ENCODE measurements at regions not wholly inside any gene's neighbourhood (a gene's known extent, or its start where the extent isn't known, plus 50 kb on each side); places are given as distances from the start of the nearest gene placed in this dataset.

- ChIA-PET CTCF (interaction anchor here (1.6 kb wide), 1 partner anchor 69 kb away, joined by 3 read pairs; no protein-coding TSS in a partner anchor), POLR2A (ENCODE audit: low non-redundant PET) (no interaction called here)
- Histone ChIP-seq H3K36me3 (ENCODE audit: insufficient read depth, low read length, poor library complexity, severe bottlenecking) (no peaks in the 10 kb centered on the region), H3K27ac (ENCODE audit: low read depth, low read length, poor library complexity, severe bottlenecking) (no peak overlapping the region), H3K9me3 (ENCODE audit: low read depth, low read length, poor library complexity, severe bottlenecking) (peaks cover 8% of the 10 kb centered on the region), H3K27me3 (replicated peaks; ENCODE audit: insufficient read depth, low read depth, low read length, poor library complexity) (no peaks in the 10 kb centered on the region), H3K4me1 (ENCODE audit: insufficient read depth, low read length, poor library complexity, severe bottlenecking) (no peaks in the 10 kb centered on the region), H3K4me3 (ENCODE audit: low read depth, low read length, poor library complexity, severe bottlenecking) (no peak overlapping the region)
- no TSS peak for BruUV-seq (replicated peaks)
- DNase-seq (ENCODE audit: low spot score) = no peak
- no peak for TF ChIP-seq EZH2 (IDR thresholded peaks at IDR 0.05; ENCODE audit: borderline replicate concordance, low read depth, low read length, poor library complexity, severe bottlenecking)
- no peak for TF ChIP-seq CTCF (conservative IDR thresholded peaks at IDR 0.05; ENCODE audit: low read depth, low read length)
- intact Hi-C loops (cut with micrococcal nuclease; ENCODE audit: unreplicated experiment) = loop anchor here (2.0 to 5.0 kb wide), 3 partner anchors 93 to 277 kb away; no protein-coding TSS in a partner anchor
These were observed 65.0 kb upstream of the ABL1 start for GRCh38 chr9:130770093-130770492.

GRCh38 chr9:130770679-130771442, 64.2 kb upstream of the ABL1 start:
- no peak overlapping the region for H3K4me3 ChIP-seq (ENCODE audit: low read depth, low read length, poor library complexity, severe bottlenecking)
- H3K36me3 ChIP-seq (ENCODE audit: insufficient read depth, low read length, poor library complexity, severe bottlenecking) = no peaks in the 10 kb centered on the region
- ChIA-PET CTCF (interaction anchor here (0.6 to 1.6 kb wide), 3 partner anchors 69 to 224 kb away, joined by 3 to 5 read pairs (median 4); no protein-coding TSS in a partner anchor), POLR2A (ENCODE audit: low non-redundant PET) (no interaction called here)
- H3K27ac ChIP-seq (ENCODE audit: low read depth, low read length, poor library complexity, severe bottlenecking) = no peak overlapping the region
- TF ChIP-seq CTCF (conservative IDR thresholded peaks at IDR 0.05; ENCODE audit: low read depth, low read length) (peak; percentile 73), EZH2 (IDR thresholded peaks at IDR 0.05; ENCODE audit: borderline replicate concordance, low read depth, low read length, poor library complexity, severe bottlenecking) (no peak)
- no TSS peak for BruUV-seq (replicated peaks)
- DNase-seq (ENCODE audit: low spot score) = peak; percentile 84
- intact Hi-C loops (cut with micrococcal nuclease; ENCODE audit: unreplicated experiment) = loop anchor here (2.0 to 5.0 kb wide), 3 partner anchors 92 to 276 kb away; no protein-coding TSS in a partner anchor
- no peaks in the 10 kb centered on the region for H3K27me3 ChIP-seq (replicated peaks; ENCODE audit: insufficient read depth, low read depth, low read length, poor library complexity)
- peaks cover 16% of the 10 kb centered on the region for H3K9me3 ChIP-seq (ENCODE audit: low read depth, low read length, poor library complexity, severe bottlenecking)
- H3K4me1 ChIP-seq (ENCODE audit: insufficient read depth, low read length, poor library complexity, severe bottlenecking) = no peaks in the 10 kb centered on the region

DNA sequence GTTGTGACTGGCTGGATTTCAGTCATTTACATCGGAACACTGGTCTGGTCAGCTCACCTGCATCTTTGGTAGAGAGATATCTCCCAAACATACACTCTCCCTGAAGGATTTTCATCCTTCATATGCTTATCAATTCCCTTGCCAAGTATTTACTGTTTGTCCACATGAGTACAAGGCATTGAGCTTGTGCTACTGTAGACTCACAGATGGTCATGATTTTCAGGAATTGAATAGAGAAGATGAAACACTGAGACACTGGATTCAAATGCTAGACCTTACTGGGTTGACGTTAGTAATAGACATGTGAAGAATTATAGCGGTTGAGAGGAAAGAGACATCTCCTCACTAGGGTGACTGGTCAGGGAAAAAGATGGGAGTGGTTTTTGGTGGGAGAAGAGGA, 62.9 kb upstream of the ABL1 start:
- H3K27me3 ChIP-seq (replicated peaks; ENCODE audit: insufficient read depth, low read depth, low read length, poor library complexity) = no peaks in the 10 kb centered on the region
- no peak for DNase-seq (ENCODE audit: low spot score)
- intact Hi-C loops (cut with micrococcal nuclease; ENCODE audit: unreplicated experiment) = loop anchor here (5.0 kb wide), 2 partner anchors 170 to 275 kb away; no protein-coding TSS in a partner anchor
- no peaks in the 10 kb centered on the region for H3K36me3 ChIP-seq (ENCODE audit: insufficient read depth, low read length, poor library complexity, severe bottlenecking)
- POLR2A ChIA-PET (ENCODE audit: low non-redundant PET) = no interaction called here
- CTCF ChIA-PET = no interaction called here
- peaks cover 17% of the 10 kb centered on the region for H3K9me3 ChIP-seq (ENCODE audit: low read depth, low read length, poor library complexity, severe bottlenecking)
- no peak overlapping the region for H3K27ac ChIP-seq (ENCODE audit: low read depth, low read length, poor library complexity, severe bottlenecking)
- TF ChIP-seq CTCF (conservative IDR thresholded peaks at IDR 0.05; ENCODE audit: low read depth, low read length) (no peak), EZH2 (IDR thresholded peaks at IDR 0.05; ENCODE audit: borderline replicate concordance, low read depth, low read length, poor library complexity, severe bottlenecking) (no peak)
- no peak overlapping the region for H3K4me3 ChIP-seq (ENCODE audit: low read depth, low read length, poor library complexity, severe bottlenecking)
- BruUV-seq (replicated peaks) = no TSS peak
- H3K4me1 ChIP-seq (ENCODE audit: insufficient read depth, low read length, poor library complexity, severe bottlenecking) = no peaks in the 10 kb centered on the region

Data from A673 (cell line).